HCT116 (cell line): ENCODE measurements at regions not wholly inside any gene's neighbourhood (a gene's known extent, or its start where the extent isn't known, plus 50 kb on each side); places are given as distances from the start of the nearest gene placed in this dataset.

ENCODE experiments used
- ATAC-seq: fragments of 200-7000 bp; cut with Tn5 transposase; 2 replicates; pipeline ENCODE4 v1.9.1; 2020; ENCODE audit warnings: mild to moderate bottlenecking, moderate library complexity
- BruUV-seq: library from RNA; stranded (reverse); fragments of 400-500 nt; replicated peaks from 2 replicates; lab custom pipeline; 2021; lab: Mats Ljungman, UMichigan
- CTCF ChIA-PET: fragments of 300-600 bp; sonication (Branson Sonifier 250); formaldehyde crosslinking; loops from one replicate; lab custom pipeline; 2021; ENCODE audit warnings: antibody characterized with exemption; lab: Charles Lee
- POLR2A ChIA-PET: fragments of 300-600, 350-600 bp; sonication (Branson Sonifier 250); formaldehyde crosslinking; loops from one replicate; lab custom pipeline; 2021; ENCODE audit warnings: antibody characterized with exemption; lab: Charles Lee
- RAD21 ChIA-PET, 2 experiments: fragments of 300-600 bp; sonication (Branson Sonifier 250); formaldehyde crosslinking; loops; one replicate each; lab custom pipeline; 2023; ENCODE audit warnings: low total read pairs in 2 of 2; ENCODE audit not compliant: uncharacterized antibody in 2 of 2, unreplicated experiment in 2 of 2, low non-redundant PET in 1 of 2; lab: Charles Lee
- DNase-seq: peaks from one replicate; pipeline ENCODE4 v3.0.0-alpha.2; 2010; ENCODE audit warnings: low read depth, low spot score
- H2AFZ ChIP-seq: fragments of 200-600 bp; shearing (Covaris generic), sonication (generic); 2 replicates; pipeline ENCODE4 v1.6.1; 2017; ENCODE audit warnings: low read depth, mixed run types, mixed read lengths, antibody characterized with exemption, low read length; ENCODE audit not compliant: poor library complexity, severe bottlenecking
- H3K27ac ChIP-seq: 2 replicates; pipeline ENCODE4 v1.5.1; 2012; ENCODE audit warnings: low read depth, low read length
- H3K27me3 ChIP-seq: fragments of 200-600 bp; sonication (generic); 2 replicates; pipeline ENCODE4 v1.6.1; 2016; ENCODE audit warnings: mixed run types, low read length, mixed read lengths; ENCODE audit not compliant: insufficient read depth
- H3K36me3 ChIP-seq, 2 experiments: fragments of 200-500 bp in 1 of 2; fragments of 200-600 bp in 1 of 2; sonication (Bioruptor generic) in 1 of 2; sonication (generic) in 1 of 2; 2 replicates each; pipeline versions ENCODE4 v1.5.1 to v1.6.1; 2014 to 2016; ENCODE audit warnings: low read length in 2 of 2, inconsistent platforms in 1 of 2, mixed read lengths in 1 of 2, mixed run types in 1 of 2; ENCODE audit not compliant: insufficient read depth in 2 of 2, control insufficient read depth in 1 of 2
- H3K4me1 ChIP-seq, 2 experiments: fragments of 200-600 bp in 1 of 2; sonication (generic) in 1 of 2; 2 replicates each; pipeline versions ENCODE4 v1.5.1 to v1.6.1; 2012 to 2017; ENCODE audit warnings: low read length in 2 of 2, inconsistent platforms in 1 of 2, mild to moderate bottlenecking in 1 of 2, mixed read lengths in 1 of 2, mixed run types in 1 of 2, moderate library complexity in 1 of 2; ENCODE audit not compliant: insufficient read depth in 2 of 2, control insufficient read depth in 1 of 2
- H3K4me2 ChIP-seq: fragments of 200-600 bp; sonication (generic); 2 replicates; pipeline ENCODE4 v1.6.1; 2017; ENCODE audit warnings: mixed run types, low read length, mixed read lengths
- H3K4me3 ChIP-seq, 2 experiments: fragments of 200-600 bp in 1 of 2; sonication (generic) in 1 of 2; replicated peaks in 1 of 2; 2 replicates each; pipeline ENCODE4 v1.5.1; 2011 to 2016; ENCODE audit warnings: low read length in 2 of 2, control low read depth in 1 of 2, low read depth in 1 of 2, mild to moderate bottlenecking in 1 of 2, mixed read lengths in 1 of 2, mixed run types in 1 of 2
- H3K79me2 ChIP-seq: fragments of 200-600 bp; sonication (generic); 2 replicates; pipeline ENCODE4 v1.6.1; 2017; ENCODE audit warnings: mild to moderate bottlenecking, mixed run types, low read length, moderate library complexity, mixed read lengths; ENCODE audit not compliant: insufficient read depth
- H3K9ac ChIP-seq: fragments of 200-600 bp; sonication (generic); 2 replicates; pipeline ENCODE4 v1.6.1; 2016; ENCODE audit warnings: low read length, mixed read lengths
- H3K9me2 ChIP-seq: fragments of 200-600 bp; sonication (generic), shearing (Covaris generic); 2 replicates; pipeline ENCODE4 v1.6.1; 2017; ENCODE audit warnings: mixed run types, mild to moderate bottlenecking, moderate library complexity; ENCODE audit not compliant: insufficient read depth
- H3K9me3 ChIP-seq, 2 experiments: fragments of 200-500 bp in 1 of 2; fragments of 200-600 bp in 1 of 2; sonication (Bioruptor generic) in 1 of 2; sonication (generic) in 1 of 2; 2 replicates each; pipeline ENCODE4 v1.6.1; 2014 to 2017; ENCODE audit warnings: low read length in 2 of 2, mixed read lengths in 2 of 2, inconsistent platforms in 1 of 2, low read depth in 1 of 2, mild to moderate bottlenecking in 1 of 2, mixed run types in 1 of 2, moderate library complexity in 1 of 2; ENCODE audit not compliant: control insufficient read depth in 1 of 2, insufficient read depth in 1 of 2
- H4K20me1 ChIP-seq: fragments of 200-600 bp; sonication (generic), shearing (Covaris generic); 2 replicates; pipeline ENCODE4 v1.6.1; 2017; ENCODE audit warnings: mixed run types, mild to moderate bottlenecking, moderate library complexity; ENCODE audit not compliant: insufficient read depth
- ATF3 ChIP-seq: IDR thresholded peaks from 2 replicates; pipeline ENCODE4 v1.6.1; 2012
- CEBPB ChIP-seq: IDR thresholded peaks from 2 replicates; pipeline ENCODE4 v1.6.1; 2012; ENCODE audit warnings: low read depth
- EGR1 ChIP-seq: IDR thresholded peaks from 2 replicates; pipeline ENCODE4 v1.6.1; 2012; ENCODE audit warnings: low read depth
- ELF1 ChIP-seq: IDR thresholded peaks from 2 replicates; pipeline ENCODE4 v1.6.1; 2012; ENCODE audit warnings: low read depth, borderline replicate concordance
- FOSL1 ChIP-seq: IDR thresholded peaks from 2 replicates; pipeline ENCODE4 v1.6.1; 2012; ENCODE audit warnings: low read depth
- POLR2A ChIP-seq: IDR thresholded peaks from 2 replicates; pipeline ENCODE4 v1.7.0; 2011; ENCODE audit warnings: borderline replicate concordance; ENCODE audit not compliant: insufficient read depth, insufficient read length; ENCODE audit errors: extremely low read depth
- RAD21 ChIP-seq: IDR thresholded peaks from 2 replicates; pipeline ENCODE4 v1.6.1; 2012; ENCODE audit warnings: low read depth, mild to moderate bottlenecking
- REST ChIP-seq: IDR thresholded peaks from 2 replicates; pipeline ENCODE4 v1.6.1; 2012; ENCODE audit warnings: low read depth
- SIN3A ChIP-seq: IDR thresholded peaks from 2 replicates; pipeline ENCODE4 v1.6.1; 2012; ENCODE audit warnings: low read depth
- SRF ChIP-seq: IDR thresholded peaks from 2 replicates; pipeline ENCODE4 v1.6.1; 2012; ENCODE audit warnings: low read depth
- TCF7L2 ChIP-seq: IDR thresholded peaks from 2 replicates; pipeline ENCODE4 v1.7.0; 2011; ENCODE audit warnings: borderline replicate concordance, inconsistent platforms; ENCODE audit not compliant: insufficient read depth, insufficient read length; ENCODE audit errors: extremely low read depth
- YY1 ChIP-seq: IDR thresholded peaks from 2 replicates; pipeline ENCODE4 v1.6.1; 2011; ENCODE audit warnings: low read length, low read depth, moderate library complexity, mild to moderate bottlenecking; ENCODE audit not compliant: insufficient replicate concordance; ENCODE audit errors: extremely low read depth
- ZNF274 ChIP-seq: fragments of 200-500 bp; sonication (Bioruptor generic); IDR thresholded peaks from 2 replicates; pipeline ENCODE4 v1.6.1; 2014; ENCODE audit warnings: mild to moderate bottlenecking, low read depth, low read length, inconsistent platforms
- intact Hi-C: fragments of 100-400 bp; cut with micrococcal nuclease; formaldehyde crosslinking; loops from 2 replicates; pipeline ENCODE4 v1.10.0; 2022

- H3K9me2 ChIP-seq = no peaks in the 10 kb centered on the region
- no peak overlapping the region for H3K4me3 ChIP-seq
- no peaks in the 10 kb centered on the region for H3K4me1 ChIP-seq
- ChIA-PET POLR2A (no interaction called here), CTCF (no interaction called here), RAD21 (no interaction called here)
- H3K27me3 ChIP-seq = no peaks in the 10 kb centered on the region
- H3K9me3 ChIP-seq = peaks cover 0 to 9% of the 10 kb centered on the region in 2 experiments; a peak in 2 of 4 replicates
- intact Hi-C loops = no loop called here
- H4K20me1 ChIP-seq = no peaks in the 10 kb centered on the region
- no peaks in the 10 kb centered on the region for H3K79me2 ChIP-seq
- H3K9ac ChIP-seq = no peak overlapping the region
- H3K36me3 ChIP-seq = no peaks in the 10 kb centered on the region; a peak in 1 of 4 replicates
- no peak overlapping the region for H3K27ac ChIP-seq
- H2AFZ ChIP-seq = no peak overlapping the region
- TF ChIP-seq CEBPB (no peak), POLR2A (no peak), ZNF274 (no peak), SRF (no peak), RAD21 (no peak), ELF1 (no peak), SIN3A (no peak), FOSL1 (no peak), TCF7L2 (no peak), YY1 (no peak)
- ATAC-seq (no peak), DNase-seq (no peak)
- BruUV-seq = no TSS peak
- H3K4me2 ChIP-seq = no peak overlapping the region
These were observed 379.7 kb downstream of the BMP2 start for GRCh38 chr20:7147220-7147601.

GRCh38 chr20:7151676-7152470, 384.4 kb downstream of the BMP2 start:
- Histone ChIP-seq H3K9me3 (peaks cover 0 to 10% of the 10 kb centered on the region in 2 experiments; a peak in 2 of 4 replicates), H3K27me3 (no peaks in the 10 kb centered on the region), H2AFZ (no peak overlapping the region), H3K4me3 (no peak overlapping the region), H3K4me1 (no peaks in the 10 kb centered on the region), H3K4me2 (no peak overlapping the region), H3K27ac (no peak overlapping the region), H3K9ac (no peak overlapping the region), H3K79me2 (no peaks in the 10 kb centered on the region), H3K36me3 (no peaks in the 10 kb centered on the region; a peak in 1 of 4 replicates), H3K9me2 (no peaks in the 10 kb centered on the region)
- BruUV-seq = no TSS peak
- intact Hi-C loops = no loop called here
- RAD21 ChIA-PET = no interaction called here
- POLR2A ChIA-PET = no interaction called here
- DNase-seq = no peak
- CTCF ChIA-PET = no interaction called here
- TF ChIP-seq TCF7L2 = no peak
- no peak for TF ChIP-seq ATF3
- no peak for TF ChIP-seq CEBPB
- TF ChIP-seq EGR1 = no peak
- TF ChIP-seq REST = no peak
- TF ChIP-seq YY1 = no peak
- TF ChIP-seq, all 23 proteins: peak for 0
- H4K20me1 ChIP-seq = no peaks in the 10 kb centered on the region; the same call in 1 of the 2 replicates
- ATAC-seq = no peak
